ENCODE measurements at regions not wholly inside any gene's neighbourhood (a gene's known extent, or its start where the extent isn't known, plus 50 kb on each side); places are given as distances from the start of the nearest gene placed in this dataset.
"Not testable (repeated sequence)": the region's sequence is repeated elsewhere in the genome, so short reads cannot be mapped to it uniquely, and the experiment has no call there.

- Histone ChIP-seq H3K9me2 (ENCODE audit: insufficient read depth, low read length) (no peaks in the 10 kb centered on the region), H3K9ac (ENCODE audit: low read length) (peak overlapping the region; percentile 4), H3K79me2 (replicated peaks; ENCODE audit: insufficient read depth, low read length) (no peaks in the 10 kb centered on the region), H3K27me3 (ENCODE audit: insufficient read depth, low read depth, low read length) (no peaks in the 10 kb centered on the region), H3K36me3 (ENCODE audit: insufficient read depth, low read length) (no peaks in the 10 kb centered on the region), H3K9me3 (ENCODE audit: low read length) (no peaks in the 10 kb centered on the region), H3K4me2 (ENCODE audit: low read length) (peak overlapping the region; percentile 7), H3K4me3 (ENCODE audit: low read length) (peak overlapping the region; percentile 14), H3K27ac (ENCODE audit: low read length) (peak overlapping the region; percentile 33), H2AFZ (ENCODE audit: low read depth, low read length) (peak overlapping the region; percentile 27), H4K20me1 (ENCODE audit: insufficient read depth) (no peaks in the 10 kb centered on the region), H3F3A (ENCODE audit: insufficient read depth, low read length, poor library complexity, severe bottlenecking) (no peaks in the 10 kb centered on the region)
- TF ChIP-seq MXI1 (conservative IDR thresholded peaks at IDR 0.05; ENCODE audit: poor library complexity, severe bottlenecking) (no peak), POLR2AphosphoS5 (IDR thresholded peaks at IDR 0.05) (no peak), RAD21 (conservative IDR thresholded peaks at IDR 0.05) (no peak), TAF1 (IDR thresholded peaks at IDR 0.05; ENCODE audit: low read depth) (no peak), SMC3 (conservative IDR thresholded peaks at IDR 0.05; ENCODE audit: poor library complexity) (no peak), REST (IDR thresholded peaks at IDR 0.05; ENCODE audit: borderline replicate concordance) (no peak), CTCF (IDR thresholded peaks at IDR 0.05; ENCODE audit: poor library complexity, severe bottlenecking) (no peak), EP300 (conservative IDR thresholded peaks at IDR 0.05; ENCODE audit: poor library complexity, severe bottlenecking) (no peak), EZH2 (IDR thresholded peaks at IDR 0.05; ENCODE audit: borderline replicate concordance, insufficient read depth, low read length, poor library complexity, severe bottlenecking) (no peak)
These were observed 95.1 kb upstream of the KLHL14 start for GRCh38 chr18:32867936-32868335.

- Histone ChIP-seq H3K9me3 (ENCODE audit: low read length) (no peaks in the 10 kb centered on the region), H3K79me2 (replicated peaks; ENCODE audit: insufficient read depth, low read length) (no peaks in the 10 kb centered on the region), H3K27ac (ENCODE audit: low read length) (peak overlapping the region; percentile 33), H2AFZ (ENCODE audit: low read depth, low read length) (no peak overlapping the region), H4K20me1 (ENCODE audit: insufficient read depth) (no peaks in the 10 kb centered on the region), H3K4me3 (ENCODE audit: low read length) (no peak overlapping the region), H3K9ac (ENCODE audit: low read length) (peak overlapping the region; percentile 4), H3F3A (ENCODE audit: insufficient read depth, low read length, poor library complexity, severe bottlenecking) (no peaks in the 10 kb centered on the region), H3K9me2 (ENCODE audit: insufficient read depth, low read length) (no peaks in the 10 kb centered on the region), H3K27me3 (ENCODE audit: insufficient read depth, low read depth, low read length) (no peaks in the 10 kb centered on the region), H3K4me2 (ENCODE audit: low read length) (no peak overlapping the region), H3K36me3 (ENCODE audit: insufficient read depth, low read length) (no peaks in the 10 kb centered on the region)
- TF ChIP-seq EP300 (conservative IDR thresholded peaks at IDR 0.05; ENCODE audit: poor library complexity, severe bottlenecking): no peak
- TF ChIP-seq CTCF (IDR thresholded peaks at IDR 0.05; ENCODE audit: poor library complexity, severe bottlenecking): no peak
- no peak for TF ChIP-seq REST (IDR thresholded peaks at IDR 0.05; ENCODE audit: borderline replicate concordance)
- TF ChIP-seq SMC3 (conservative IDR thresholded peaks at IDR 0.05; ENCODE audit: poor library complexity): no peak
These were observed 94.5 kb upstream of the KLHL14 start for GRCh38 chr18:32867330-32867729.

- not testable (repeated sequence) for H3K4me2 ChIP-seq (ENCODE audit: low read length); H3K9me2 ChIP-seq (ENCODE audit: insufficient read depth, low read length); H3K9ac ChIP-seq (ENCODE audit: low read length); H3K79me2 ChIP-seq (replicated peaks; ENCODE audit: insufficient read depth, low read length); H2AFZ ChIP-seq (ENCODE audit: low read depth, low read length); H3K27ac ChIP-seq (ENCODE audit: low read length); H3K27me3 ChIP-seq (ENCODE audit: insufficient read depth, low read depth, low read length); H3K9me3 ChIP-seq (ENCODE audit: low read length); H4K20me1 ChIP-seq (ENCODE audit: insufficient read depth); H3K36me3 ChIP-seq (ENCODE audit: insufficient read depth, low read length); H3K4me3 ChIP-seq (ENCODE audit: low read length); H3F3A ChIP-seq (ENCODE audit: insufficient read depth, low read length, poor library complexity, severe bottlenecking)
These were observed 89.2 kb upstream of the KLHL14 start for GRCh38 chr18:32862031-32862430.
